ENCODE measurements at regions not wholly inside any gene's neighbourhood (a gene's known extent, or its start where the extent isn't known, plus 50 kb on each side); places are given as distances from the start of the nearest gene placed in this dataset.

GRCh38 chr3:6287088-6287875, 573.6 kb upstream of the GRM7 start:
- H3K27me3 Mint-ChIP-seq (ENCODE audit: unreplicated experiment) = no peaks in the 10 kb centered on the region
- no peak for TF ChIP-seq CTCF (IDR thresholded peaks at IDR 0.05; ENCODE audit: unreplicated experiment)
- CTCF ChIA-PET = no interaction called here
- H3K4me1 Mint-ChIP-seq (ENCODE audit: low read depth, unreplicated experiment) = no peaks in the 10 kb centered on the region
- peaks cover 19% of the 10 kb centered on the region for H3K9me3 Mint-ChIP-seq (ENCODE audit: low read depth, unreplicated experiment)
- no TSS peak for BruUV-seq (replicated peaks)
- DNase-seq = no peak
- no peak overlapping the region for H3K4me3 Mint-ChIP-seq (ENCODE audit: low read depth, unreplicated experiment)
- H3K27ac Mint-ChIP-seq (ENCODE audit: unreplicated experiment) = no peak overlapping the region
- H3K36me3 Mint-ChIP-seq (ENCODE audit: insufficient read depth, unreplicated experiment) = no peaks in the 10 kb centered on the region
- intact Hi-C loops (cut with micrococcal nuclease; ENCODE audit: unreplicated experiment) = no loop called here

GRCh38 chr3:6301626-6302025, 559.3 kb upstream of the GRM7 start:
- no peak for DNase-seq
- no peak overlapping the region for H3K4me3 Mint-ChIP-seq (ENCODE audit: low read depth, unreplicated experiment)
- peaks cover 7% of the 10 kb centered on the region for H3K9me3 Mint-ChIP-seq (ENCODE audit: low read depth, unreplicated experiment)
- TF ChIP-seq CTCF (IDR thresholded peaks at IDR 0.05; ENCODE audit: unreplicated experiment) = no peak
- no peaks in the 10 kb centered on the region for H3K27me3 Mint-ChIP-seq (ENCODE audit: unreplicated experiment)
- H3K4me1 Mint-ChIP-seq (ENCODE audit: low read depth, unreplicated experiment) = no peaks in the 10 kb centered on the region
- CTCF ChIA-PET = no interaction called here
- H3K27ac Mint-ChIP-seq (ENCODE audit: unreplicated experiment) = no peak overlapping the region
- H3K36me3 Mint-ChIP-seq (ENCODE audit: insufficient read depth, unreplicated experiment) = no peaks in the 10 kb centered on the region
- no TSS peak for BruUV-seq (replicated peaks)
- intact Hi-C loops (cut with micrococcal nuclease; ENCODE audit: unreplicated experiment) = no loop called here

- TF ChIP-seq CTCF (IDR thresholded peaks at IDR 0.05; ENCODE audit: unreplicated experiment) = no peak
- no TSS peak for BruUV-seq (replicated peaks)
- Mint-ChIP-seq H3K27me3 (ENCODE audit: unreplicated experiment) (no peaks in the 10 kb centered on the region), H3K27ac (ENCODE audit: unreplicated experiment) (no peak overlapping the region), H3K4me1 (ENCODE audit: low read depth, unreplicated experiment) (no peaks in the 10 kb centered on the region), H3K9me3 (ENCODE audit: low read depth, unreplicated experiment) (peaks cover 9% of the 10 kb centered on the region), H3K36me3 (ENCODE audit: insufficient read depth, unreplicated experiment) (no peaks in the 10 kb centered on the region), H3K4me3 (ENCODE audit: low read depth, unreplicated experiment) (no peak overlapping the region)
- DNase-seq = no peak
- CTCF ChIA-PET = no interaction called here
- intact Hi-C loops (cut with micrococcal nuclease; ENCODE audit: unreplicated experiment) = no loop called here
Observed at GRCh38 chr3:6315906-6316305, 545.0 kb upstream of the GRM7 start.

- CTCF ChIA-PET = no interaction called here
- H3K36me3 Mint-ChIP-seq (ENCODE audit: insufficient read depth, unreplicated experiment) = no peaks in the 10 kb centered on the region
- H3K4me1 Mint-ChIP-seq (ENCODE audit: low read depth, unreplicated experiment) = no peaks in the 10 kb centered on the region
- intact Hi-C loops (cut with micrococcal nuclease; ENCODE audit: unreplicated experiment) = no loop called here
- no peak for DNase-seq
- no peak overlapping the region for H3K27ac Mint-ChIP-seq (ENCODE audit: unreplicated experiment)
- peaks cover under 1% of the 10 kb centered on the region for H3K9me3 Mint-ChIP-seq (ENCODE audit: low read depth, unreplicated experiment)
- H3K27me3 Mint-ChIP-seq (ENCODE audit: unreplicated experiment) = no peaks in the 10 kb centered on the region
- TF ChIP-seq CTCF (IDR thresholded peaks at IDR 0.05; ENCODE audit: unreplicated experiment) = no peak
- BruUV-seq (replicated peaks) = no TSS peak
- no peak overlapping the region for H3K4me3 Mint-ChIP-seq (ENCODE audit: low read depth, unreplicated experiment)
Observed at GRCh38 chr3:6321999-6322398, 538.9 kb upstream of the GRM7 start.

Data from Calu3 (cell line).